ENCODE measurements at regions not wholly inside any gene's neighbourhood (a gene's known extent, or its start where the extent isn't known, plus 50 kb on each side); places are given as distances from the start of the nearest gene placed in this dataset.

Small RNA genes lying in the stretch of these regions (small RNA-seq; reads per million reads assigned to genes)
- 0 reads per million in 2 experiments for gene RNU4-79P

Measured in NCI-H460 (cell line).